IMR-90 (cell line): ENCODE measurements at regions not wholly inside any gene's neighbourhood (a gene's known extent, or its start where the extent isn't known, plus 50 kb on each side); places are given as distances from the start of the nearest gene placed in this dataset.

Experiments
- ATAC-seq: fragments of 200-7000 bp; cut with Tn5 transposase; 2 replicates; pipeline ENCODE4 v1.9.1; 2020; ENCODE audit warnings: low read depth, mild to moderate bottlenecking, moderate library complexity
- BruUV-seq: library from RNA; stranded (reverse); fragments of 400-500 nt; replicated peaks from 2 replicates; lab custom pipeline; 2021; lab: Mats Ljungman, UMichigan
- CTCF ChIA-PET: fragments of 300-600 bp; formaldehyde crosslinking; extraction: SDS; loops from one replicate; lab custom pipeline; 2021; ENCODE audit warnings: antibody characterized with exemption; lab: Yijun Ruan, JAX
- POLR2A ChIA-PET: fragments of 300-600 bp; sonication (Branson Sonifier 250); formaldehyde crosslinking; loops from one replicate; lab custom pipeline; 2022; ENCODE audit warnings: antibody characterized with exemption; ENCODE audit not compliant: unreplicated experiment; lab: Charles Lee
- DNase-seq: peaks from one replicate; pipeline ENCODE4 v3.0.0; 2013
- H2AFZ ChIP-seq: replicated peaks from 2 replicates; pipeline ENCODE3; 2013; ENCODE audit warnings: low read length, mild to moderate bottlenecking; ENCODE audit not compliant: poor library complexity
- H2AK5ac ChIP-seq: 2 replicates; pipeline ENCODE4 v1.6.1; 2013; ENCODE audit warnings: low read depth, low read length, inconsistent platforms
- H2AK9ac ChIP-seq: replicated peaks from 2 replicates; pipeline ENCODE3; 2013; ENCODE audit warnings: mild to moderate bottlenecking, low read depth, low read length, moderate library complexity; ENCODE audit not compliant: poor library complexity
- H2BK120ac ChIP-seq: 2 replicates; pipeline ENCODE4 v1.6.1; 2013; ENCODE audit warnings: low read depth, low read length, inconsistent platforms
- H2BK15ac ChIP-seq: 3 replicates; pipeline ENCODE4 v1.6.1; 2013; ENCODE audit warnings: low read depth, low read length, inconsistent platforms
- H2BK20ac ChIP-seq: 2 replicates; pipeline ENCODE4 v1.6.1; 2013; ENCODE audit warnings: low read depth, mild to moderate bottlenecking, inconsistent platforms, low read length, moderate library complexity
- H2BK5ac ChIP-seq: 2 replicates; pipeline ENCODE4 v1.6.1; 2013; ENCODE audit warnings: mild to moderate bottlenecking, low read depth, low read length, inconsistent platforms; ENCODE audit not compliant: poor library complexity, severe bottlenecking
- H3K14ac ChIP-seq: replicated peaks from 2 replicates; pipeline ENCODE4 v1.6.1; 2013; ENCODE audit warnings: low read depth, low read length, inconsistent platforms
- H3K18ac ChIP-seq: 2 replicates; pipeline ENCODE4 v1.6.1; 2013; ENCODE audit warnings: low read depth, low read length, control low read depth
- H3K23ac ChIP-seq: 2 replicates; pipeline ENCODE4 v1.6.1; 2013; ENCODE audit warnings: low read depth, low read length, inconsistent platforms
- H3K27ac ChIP-seq: 2 replicates; pipeline ENCODE4 v1.5.1; 2013; ENCODE audit warnings: mild to moderate bottlenecking, control low read depth, low read length; ENCODE audit not compliant: insufficient read depth
- H3K27me3 ChIP-seq: 2 replicates; pipeline ENCODE4 v1.6.1; 2013; ENCODE audit warnings: low read length; ENCODE audit not compliant: control insufficient read depth, insufficient read depth
- H3K36me3 ChIP-seq: 2 replicates; pipeline ENCODE4 v1.6.1; 2013; ENCODE audit warnings: low read length, mixed read lengths; ENCODE audit not compliant: control insufficient read depth, insufficient read depth
- H3K4ac ChIP-seq: 2 replicates; pipeline ENCODE4 v1.6.1; 2013; ENCODE audit warnings: low read depth, low read length, inconsistent platforms
- H3K4me1 ChIP-seq: 2 replicates; pipeline ENCODE4 v1.6.1; 2013; ENCODE audit warnings: low read length, mixed read lengths; ENCODE audit not compliant: control insufficient read depth, insufficient read depth
- H3K4me2 ChIP-seq: 2 replicates; pipeline ENCODE4 v1.6.1; 2013; ENCODE audit warnings: low read depth, mild to moderate bottlenecking, control low read depth, low read length, moderate library complexity
- H3K4me3 ChIP-seq: 2 replicates; pipeline ENCODE4 v1.5.1; 2013; ENCODE audit warnings: low read depth, mild to moderate bottlenecking, control low read depth, low read length, moderate library complexity; ENCODE audit not compliant: insufficient read depth
- H3K56ac ChIP-seq: 2 replicates; pipeline ENCODE4 v1.6.1; 2013; ENCODE audit warnings: low read length, inconsistent platforms; ENCODE audit not compliant: insufficient read depth; ENCODE audit errors: extremely low read depth
- H3K79me1 ChIP-seq, 2 experiments: 2 replicates each; pipeline ENCODE4 v1.6.1; 2013; ENCODE audit warnings: low read length in 2 of 2, inconsistent platforms in 1 of 2, low read depth in 1 of 2
- H3K9ac ChIP-seq: 2 replicates; pipeline ENCODE4 v1.6.1; 2013; ENCODE audit warnings: low read depth, low read length, control low read depth
- H3K9me1 ChIP-seq: 2 replicates; pipeline ENCODE4 v1.6.1; 2013; ENCODE audit warnings: low read length, inconsistent platforms; ENCODE audit not compliant: insufficient read depth
- H3K9me3 ChIP-seq: 2 replicates; pipeline ENCODE4 v1.6.1; 2013; ENCODE audit warnings: low read length; ENCODE audit not compliant: control insufficient read depth, insufficient read depth
- H4K20me1 ChIP-seq: 2 replicates; pipeline ENCODE4 v1.6.1; 2013; ENCODE audit warnings: low read length, inconsistent platforms; ENCODE audit not compliant: insufficient read depth
- H4K5ac ChIP-seq: 2 replicates; pipeline ENCODE4 v1.6.1; 2013; ENCODE audit warnings: mild to moderate bottlenecking, low read depth, low read length, control low read depth
- H4K8ac ChIP-seq, 2 experiments: 2 replicates each; pipeline ENCODE4 v1.6.1; 2013; ENCODE audit warnings: low read depth in 2 of 2, low read length in 2 of 2, control low read depth in 1 of 2, inconsistent platforms in 1 of 2
- H4K91ac ChIP-seq: 2 replicates; pipeline ENCODE4 v1.6.1; 2013; ENCODE audit warnings: low read depth, low read length, inconsistent platforms; ENCODE audit not compliant: insufficient read depth
- BHLHE40 ChIP-seq: fragments of 150-350 bp; IDR thresholded peaks from 2 replicates; pipeline ENCODE4 v1.6.1; 2016; ENCODE audit warnings: mild to moderate bottlenecking, low read depth, low read length
- MAFK ChIP-seq: IDR thresholded peaks from 2 replicates; pipeline ENCODE4 v1.6.1; 2012; ENCODE audit warnings: low read depth, low read length, improper control_type of control experiment
- MXI1 ChIP-seq: IDR thresholded peaks from 2 replicates; pipeline ENCODE4 v1.6.1; 2012; ENCODE audit warnings: low read depth, mild to moderate bottlenecking, low read length, moderate library complexity, borderline replicate concordance
- NFE2L2 ChIP-seq: fragments of 150-350 bp; IDR thresholded peaks from 2 replicates; pipeline ENCODE4 v1.6.1; 2016; ENCODE audit warnings: low read depth, mild to moderate bottlenecking, low read length
- WGBS, 2 experiments: methylation state at CpG; one replicate each; pipeline versions ENCODE4 v1.1.5 to v1.1.7; 2013; ENCODE audit warnings: missing lambda C conversion rate in 2 of 2; ENCODE audit not compliant: insufficient read length in 1 of 2; ENCODE audit errors: extremely low coverage in 2 of 2; 5-methylcytosine and 5-hydroxymethylcytosine counted together
- dilution Hi-C: fragments of 300-500 bp; cut with HindIII; formaldehyde crosslinking; loops from one replicate; pipeline ENCODE4 v1.14.3; 2018; ENCODE audit warnings: low sequenced_read_pairs; ENCODE audit not compliant: unreplicated experiment
- in situ Hi-C: fragments of 300-500 bp; cut with MboI; formaldehyde crosslinking; loops from 3 replicates; pipeline ENCODE4 v1.14.3; 2019; ENCODE audit warnings: low sequenced_read_pairs, inconsistent platforms, mixed read lengths
- intact Hi-C: fragments of 100-400 bp; cut with micrococcal nuclease; formaldehyde crosslinking; loops from 2 replicates; pipeline ENCODE4 v1.10.0; 2022
- TF ChIP-seq, protein P1 (sequence below): fragments of 150-350 bp; IDR thresholded peaks from 2 replicates; pipeline ENCODE4 v1.6.1; 2016; ENCODE audit warnings: low read depth, mild to moderate bottlenecking, low read length, moderate library complexity, borderline replicate concordance

DNA sequence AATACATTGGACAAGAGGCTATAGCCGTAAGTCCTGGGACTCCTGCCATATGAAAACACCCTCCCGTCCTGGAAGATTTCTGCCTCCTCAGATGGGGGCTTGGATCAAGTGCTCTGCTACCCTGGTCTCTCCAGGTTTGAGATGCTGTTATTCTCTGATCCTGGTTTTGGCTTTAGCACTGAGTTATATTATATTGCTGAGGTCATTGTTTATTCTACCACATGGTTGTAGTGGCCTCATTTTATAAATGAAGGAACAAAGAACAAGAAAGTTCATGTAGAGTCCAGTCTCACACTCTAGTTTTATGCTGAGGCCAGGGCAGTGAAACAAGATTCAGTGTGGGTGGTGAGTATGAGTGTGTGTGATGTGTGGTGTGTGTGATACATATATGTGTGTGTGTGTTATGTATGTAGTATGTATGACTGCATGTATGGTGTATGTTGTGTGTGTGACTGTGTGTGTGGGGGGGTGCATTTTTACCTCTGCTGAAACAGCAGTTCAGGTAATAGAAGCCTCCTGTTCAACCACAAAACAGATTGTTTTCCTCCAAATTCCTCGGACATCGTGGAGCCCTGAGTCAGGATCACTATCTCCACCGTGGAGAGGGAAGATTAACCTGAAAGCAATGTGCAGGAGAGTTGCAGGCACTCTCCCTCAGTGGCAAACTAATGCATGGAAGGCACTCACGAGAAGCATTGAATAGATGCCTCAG lies 80.7 kb downstream of the C7orf25 start:
- peaks cover 8% of the 10 kb centered on the region; the same call in 1 of the 2 replicates for H3K4me1 ChIP-seq
- no peaks in the 10 kb centered on the region for H3K79me1 ChIP-seq
- BruUV-seq: no TSS peak
- dilution Hi-C loops: no loop called here
- ATAC-seq (peak; percentile 72), DNase-seq (peak; percentile 44)
- H3K9ac ChIP-seq: no peak overlapping the region
- peaks cover 8% of the 10 kb centered on the region for H3K27me3 ChIP-seq
- no peak overlapping the region for H3K14ac ChIP-seq
- H2BK5ac ChIP-seq: no peak overlapping the region
- POLR2A ChIA-PET: no interaction called here
- no peak overlapping the region; the same call in 1 of the 2 replicates for H3K23ac ChIP-seq
- H2BK15ac ChIP-seq: no peak overlapping the region
- CTCF ChIA-PET: interaction anchor here (1.4 to 2.0 kb wide), 3 partner anchors 854 to 890 kb away, joined by 6 to 8 read pairs (median 7); no protein-coding TSS in a partner anchor
- no peaks in the 10 kb centered on the region for H3K9me3 ChIP-seq
- H3K4me2 ChIP-seq: peak overlapping the region; percentile 69
- H4K5ac ChIP-seq: no peak overlapping the region
- no peak overlapping the region for H3K27ac ChIP-seq
- no peak overlapping the region for H3K56ac ChIP-seq
- H3K18ac ChIP-seq: no peak overlapping the region
- no peak overlapping the region for H4K91ac ChIP-seq
- no peak overlapping the region for H3K4me3 ChIP-seq
- no peaks in the 10 kb centered on the region for H3K36me3 ChIP-seq
- no peak overlapping the region for H2AK5ac ChIP-seq
- peak overlapping the region; percentile 76 for H2AFZ ChIP-seq
- no peaks in the 10 kb centered on the region for H3K9me1 ChIP-seq
- no peak overlapping the region for H2BK20ac ChIP-seq
- H2BK120ac ChIP-seq: no peak overlapping the region
- no peak overlapping the region for H4K8ac ChIP-seq
- intact Hi-C loops: loop anchor here (1.0 to 5.0 kb wide), 3 partner anchors 594 to 888 kb away; partner anchors contain the start of gene GLI3
- no peaks in the 10 kb centered on the region for H4K20me1 ChIP-seq
- peak overlapping the region; percentile 43 for H2AK9ac ChIP-seq
- in situ Hi-C loops: loop anchor here (5.0 to 25.0 kb wide), 2 partner anchors 884 to 1044 kb away; no protein-coding TSS in a partner anchor
- no peak overlapping the region for H3K4ac ChIP-seq
- TF ChIP-seq BHLHE40 (no peak), MAFK (no peak), NFE2L2 (0 out of 2 replicates have a peak, but pooled peaks have one; percentile 30), MXI1 (no peak)
- TF ChIP-seq, protein P1, sequence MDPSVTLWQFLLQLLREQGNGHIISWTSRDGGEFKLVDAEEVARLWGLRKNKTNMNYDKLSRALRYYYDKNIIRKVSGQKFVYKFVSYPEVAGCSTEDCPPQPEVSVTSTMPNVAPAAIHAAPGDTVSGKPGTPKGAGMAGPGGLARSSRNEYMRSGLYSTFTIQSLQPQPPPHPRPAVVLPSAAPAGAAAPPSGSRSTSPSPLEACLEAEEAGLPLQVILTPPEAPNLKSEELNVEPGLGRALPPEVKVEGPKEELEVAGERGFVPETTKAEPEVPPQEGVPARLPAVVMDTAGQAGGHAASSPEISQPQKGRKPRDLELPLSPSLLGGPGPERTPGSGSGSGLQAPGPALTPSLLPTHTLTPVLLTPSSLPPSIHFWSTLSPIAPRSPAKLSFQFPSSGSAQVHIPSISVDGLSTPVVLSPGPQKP: no peak
- WGBS, 2 experiments: no CpG with 5 or more reads among the region's 6 CpGs
